Renal cortex interstitium (tissue), 11 donors: ENCODE measurements at regions not wholly inside any gene's neighbourhood (a gene's known extent, or its start where the extent isn't known, plus 50 kb on each side); places are given as distances from the start of the nearest gene placed in this dataset.

Experiments
- DNase-seq, 11 donors: peaks; one replicate each; pipeline ENCODE4 v3.0.0-alpha.2; 2013; ENCODE audit warnings: low read depth in 9 of 11, low spot score in 4 of 11; ENCODE audit errors: extremely low read depth in 1 of 11

- DNase-seq = peak in 1 of 11 donors; percentile 3
Observed at GRCh38 chr12:19695244-19696098, 256.2 kb downstream of the AEBP2 start.

DNA sequence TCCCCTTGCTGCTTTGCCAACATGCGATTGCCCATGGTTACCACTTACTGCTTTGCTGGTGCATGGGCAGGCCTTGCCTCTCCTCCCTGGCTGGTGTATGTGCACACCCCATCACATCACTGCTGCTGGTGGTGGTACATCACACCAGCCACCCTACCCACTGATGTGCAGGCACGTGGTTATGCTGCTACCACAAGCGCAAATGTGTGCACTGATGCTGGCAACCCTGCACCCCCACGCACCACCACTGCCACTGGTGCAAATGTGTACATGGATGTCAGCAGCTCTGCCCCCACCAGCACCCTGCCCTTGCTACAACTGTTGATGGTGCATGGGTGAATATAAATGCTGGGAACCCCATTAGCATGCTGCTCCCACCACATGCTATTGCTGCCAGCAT lies 261.7 kb downstream of the AEBP2 start:
- no peak for DNase-seq

DNA sequence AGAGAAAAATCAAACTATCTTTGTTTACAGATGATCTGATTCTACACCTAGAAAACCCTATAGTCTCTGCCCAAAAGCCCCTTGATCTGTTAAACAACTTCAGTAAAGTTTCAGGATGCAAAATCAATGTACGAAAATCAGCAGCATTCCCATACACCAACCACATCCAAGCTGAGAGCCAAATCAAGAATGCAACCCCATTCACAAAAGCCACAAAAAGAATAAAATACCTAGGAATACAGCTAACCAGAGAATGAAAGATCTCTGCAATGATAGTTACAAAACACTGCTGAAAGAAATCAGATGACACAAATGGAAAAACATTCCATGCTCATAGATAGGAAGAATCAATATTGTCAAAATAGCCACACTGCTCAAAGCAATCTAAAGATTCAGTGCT lies 265.7 kb downstream of the AEBP2 start:
- no peak for DNase-seq

- no peak for DNase-seq
Observed at GRCh38 chr12:19706936-19707335, 267.6 kb downstream of the AEBP2 start.

GRCh38 chr12:19707948-19708409 lies 268.7 kb downstream of the AEBP2 start:
- no peak for DNase-seq

DNA sequence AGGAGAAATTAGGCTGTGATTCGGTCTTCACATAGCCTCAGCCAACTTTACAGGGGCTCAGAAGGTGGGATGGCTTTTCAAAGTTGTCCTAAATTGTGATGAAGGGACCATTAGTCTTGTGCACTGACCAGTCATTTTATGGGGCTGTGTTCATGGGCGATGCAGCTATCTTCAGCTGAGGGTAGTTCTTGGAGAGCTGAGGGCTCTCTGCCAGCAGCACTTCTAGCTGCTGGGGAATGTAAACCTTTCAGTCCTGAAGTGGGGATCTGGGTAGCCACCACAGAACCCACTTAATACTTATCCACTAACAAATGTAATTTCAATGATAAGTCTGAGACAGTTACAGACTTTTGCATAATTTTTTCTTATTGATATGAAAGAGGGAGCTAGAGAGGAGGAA lies 270.6 kb downstream of the AEBP2 start:
- no peak for DNase-seq

- DNase-seq = peak in 7 of 11 donors; percentile 18 to 53 (median 34)
Observed at GRCh38 chr12:19710811-19711793, 271.8 kb downstream of the AEBP2 start.

- DNase-seq = no peak
Observed at GRCh38 chr12:19712041-19712440, 272.7 kb downstream of the AEBP2 start.

DNA sequence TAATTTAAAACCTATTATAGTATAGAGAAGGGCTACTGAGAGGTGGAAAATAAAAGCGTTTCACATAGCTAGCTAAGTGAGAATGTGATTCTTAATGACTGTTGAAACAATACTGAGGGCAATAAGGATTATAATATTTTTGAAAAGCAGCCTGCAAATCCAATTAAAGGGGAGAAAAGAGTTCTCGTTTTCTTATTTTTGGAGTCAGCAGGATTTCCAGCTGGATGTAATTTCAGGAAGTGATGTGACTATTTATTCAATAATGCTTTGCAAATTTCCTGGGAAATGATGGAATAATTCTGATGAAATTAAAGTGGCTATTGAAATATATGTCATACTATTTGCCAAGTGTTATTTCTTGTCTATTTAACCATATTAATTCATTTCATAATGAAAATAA lies 279.1 kb downstream of the AEBP2 start:
- DNase-seq = no peak

DNA sequence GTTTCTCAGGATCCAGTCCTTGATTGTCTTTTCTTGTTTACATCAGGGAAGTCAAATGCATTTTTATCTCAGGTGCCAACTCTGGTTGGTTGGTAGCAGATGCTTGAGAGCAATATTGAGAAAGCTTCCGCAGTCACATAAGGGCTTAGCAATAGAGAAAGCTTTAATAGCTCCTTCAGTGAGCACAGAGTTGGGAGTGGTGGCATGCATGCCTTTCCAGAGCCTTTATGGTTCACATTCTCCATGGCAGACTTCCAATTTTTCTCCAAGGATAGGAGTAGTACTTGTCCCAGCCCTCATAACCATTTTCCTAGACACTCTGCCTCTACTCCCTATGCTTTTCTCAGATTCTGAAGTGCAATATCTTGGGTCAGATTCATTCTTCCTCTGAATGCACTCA lies 280.4 kb downstream of the AEBP2 start:
- no peak for DNase-seq

DNA sequence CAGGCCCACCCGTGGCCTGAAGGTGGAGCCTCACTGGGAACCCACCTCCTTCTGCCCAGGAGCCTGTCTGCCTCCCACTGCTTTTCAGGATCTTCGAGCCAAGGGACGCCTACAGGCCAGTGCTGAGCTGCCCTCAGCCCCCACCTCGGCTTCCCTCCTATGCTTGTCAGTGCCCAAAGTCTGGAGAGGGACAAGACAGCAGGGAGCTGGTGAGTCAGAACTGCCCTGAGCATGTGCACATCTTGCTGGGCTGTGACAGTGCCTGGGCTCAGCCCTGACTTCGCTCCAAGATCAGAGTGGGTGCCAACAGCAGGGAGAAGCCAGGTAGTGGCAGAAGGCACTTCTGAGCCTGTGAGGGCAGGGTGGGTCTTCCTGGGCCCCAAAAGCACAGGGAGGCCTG lies 286.8 kb downstream of the AEBP2 start:
- DNase-seq = no peak

DNA sequence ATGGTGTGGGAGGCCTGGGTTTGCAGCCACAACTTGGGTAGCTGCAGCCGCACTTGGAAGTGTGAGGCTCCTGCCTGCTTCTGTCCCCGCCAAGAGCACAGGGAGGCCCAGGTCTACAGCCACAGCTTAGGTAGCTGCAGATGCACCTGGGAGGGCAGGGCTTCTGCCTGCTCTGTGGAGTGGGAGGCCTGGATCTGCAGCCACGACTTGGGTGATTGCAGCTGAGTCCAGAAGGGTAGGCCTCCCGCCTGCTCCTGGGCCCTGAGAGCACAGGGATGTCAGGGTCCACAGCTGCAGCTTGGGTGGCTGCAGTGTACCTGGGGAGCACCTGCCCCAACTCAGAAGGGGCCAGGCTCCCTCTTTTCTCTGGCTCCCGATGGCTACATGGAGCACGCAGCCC lies 287.3 kb downstream of the AEBP2 start:
- DNase-seq = no peak

DNA sequence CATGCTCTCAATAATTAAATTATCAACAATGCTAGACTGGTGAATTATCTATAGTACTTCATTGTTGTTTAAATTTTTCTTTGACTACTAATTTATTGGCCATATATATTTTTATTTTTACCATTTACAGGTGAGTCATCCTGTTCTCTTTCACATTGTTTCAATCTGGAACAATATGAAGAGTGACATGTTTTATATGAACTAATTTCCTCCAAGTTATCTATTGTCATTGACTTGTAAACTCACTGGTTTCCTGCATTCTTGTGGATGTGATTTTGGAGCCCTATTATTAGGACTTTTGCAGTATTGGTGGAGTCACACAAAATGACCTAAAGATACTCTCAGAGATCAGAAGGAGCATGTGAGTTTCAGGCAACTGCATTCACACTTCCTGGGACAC lies 297.7 kb downstream of the AEBP2 start:
- no peak for DNase-seq

- peak; percentile 38 to 77 (median 65) for DNase-seq
Observed at GRCh38 chr12:19739195-19739776, 300.0 kb downstream of the AEBP2 start.

- DNase-seq = no peak
Observed at GRCh38 chr12:19740472-19741131, 301.3 kb downstream of the AEBP2 start.

- no peak for DNase-seq
Observed at GRCh38 chr12:19741132-19741489, 301.8 kb downstream of the AEBP2 start.

- no peak for DNase-seq
Observed at GRCh38 chr12:19744705-19745218, 305.5 kb downstream of the AEBP2 start.

DNA sequence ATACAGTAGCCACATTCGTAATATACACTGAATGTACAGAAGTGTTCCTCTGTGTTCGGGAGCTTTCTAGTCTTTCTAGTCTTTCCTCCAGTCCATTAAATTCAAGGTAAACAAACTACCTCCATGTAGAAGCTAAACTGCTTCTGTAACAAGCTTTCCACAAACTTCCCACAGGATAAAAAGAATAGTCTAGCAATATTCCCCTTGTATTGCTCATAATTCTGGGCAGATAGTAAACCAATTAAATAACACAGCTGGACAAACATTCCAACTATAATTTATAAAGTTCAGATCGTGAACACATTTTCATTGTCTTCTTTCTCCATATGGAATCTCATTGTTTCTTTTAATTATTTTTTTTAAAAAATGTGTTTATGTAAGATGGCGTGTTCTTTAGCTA lies 307.2 kb downstream of the AEBP2 start:
- DNase-seq = no peak
